ENCODE measurements at regions not wholly inside any gene's neighbourhood (a gene's known extent, or its start where the extent isn't known, plus 50 kb on each side); places are given as distances from the start of the nearest gene placed in this dataset.

- TF ChIP-seq CTCF (IDR thresholded peaks at IDR 0.05; ENCODE audit: insufficient read depth, low read length): peak; percentile 2
- no peak for TF ChIP-seq POLR2AphosphoS5 (IDR thresholded peaks at IDR 0.05; ENCODE audit: low read depth)
- no peak for TF ChIP-seq GABPA (IDR thresholded peaks at IDR 0.05; ENCODE audit: low read depth)
Measured at GRCh38 chr4:180028682-180029081, 2214.5 kb upstream of the TENM3 start.

All from HL-60 (cell line).